ENCODE measurements at regions not wholly inside any gene's neighbourhood (a gene's known extent, or its start where the extent isn't known, plus 50 kb on each side); places are given as distances from the start of the nearest gene placed in this dataset.
A peak's percentile ranks its signal among the peaks of the same experiment; 100 is the strongest.

GRCh38 chr6:6736791-6737654 lies 148.5 kb downstream of the LY86 start:
- TF ChIP-seq MAX (IDR thresholded peaks at IDR 0.05) (no peak), YY1 (IDR thresholded peaks at IDR 0.05; ENCODE audit: low read depth) (peak; percentile 54; the same call in 1 of the 2 replicates), ZBTB7A (IDR thresholded peaks at IDR 0.05; ENCODE audit: low read depth) (no peak)

GRCh38 chr6:6737671-6738070 lies 149.2 kb downstream of the LY86 start:
- TF ChIP-seq YY1 (IDR thresholded peaks at IDR 0.05; ENCODE audit: low read depth) = no peak
- TF ChIP-seq CEBPB (IDR thresholded peaks at IDR 0.05) = no peak
- no peak for TF ChIP-seq USF1 (IDR thresholded peaks at IDR 0.05)
- TF ChIP-seq TEAD4 (IDR thresholded peaks at IDR 0.05) = no peak
- TF ChIP-seq TCF12 (IDR thresholded peaks at IDR 0.05; ENCODE audit: low read depth) = no peak
- TF ChIP-seq TAF1 (IDR thresholded peaks at IDR 0.05; ENCODE audit: low read depth) = no peak

- TF ChIP-seq YY1 (IDR thresholded peaks at IDR 0.05; ENCODE audit: low read depth) (no peak), REST (IDR thresholded peaks at IDR 0.05; ENCODE audit: low read depth) (no peak), NFIC (IDR thresholded peaks at IDR 0.05) (no peak), CEBPB (IDR thresholded peaks at IDR 0.05) (no peak), USF1 (IDR thresholded peaks at IDR 0.05) (no peak), TEAD4 (IDR thresholded peaks at IDR 0.05) (no peak), EGR1 (IDR thresholded peaks at IDR 0.05) (no peak), EP300 (IDR thresholded peaks at IDR 0.05; ENCODE audit: borderline replicate concordance) (no peak), CREB1 (IDR thresholded peaks at IDR 0.05; ENCODE audit: low read depth) (no peak), TCF12 (IDR thresholded peaks at IDR 0.05; ENCODE audit: low read depth) (no peak), RAD21 (IDR thresholded peaks at IDR 0.05; ENCODE audit: low read depth) (no peak), MAX (IDR thresholded peaks at IDR 0.05) (no peak), FOXM1 (IDR thresholded peaks at IDR 0.05; ENCODE audit: borderline replicate concordance, low read depth) (no peak), ZBTB7A (IDR thresholded peaks at IDR 0.05; ENCODE audit: low read depth) (no peak), TAF1 (IDR thresholded peaks at IDR 0.05; ENCODE audit: low read depth) (no peak)
These were observed 149.6 kb downstream of the LY86 start for GRCh38 chr6:6738108-6738507.

GRCh38 chr6:6738922-6739716 lies 150.6 kb downstream of the LY86 start:
- no peak for TF ChIP-seq ZBTB7A (IDR thresholded peaks at IDR 0.05; ENCODE audit: low read depth)

- TF ChIP-seq NFIC (IDR thresholded peaks at IDR 0.05) = no peak
- TF ChIP-seq EP300 (IDR thresholded peaks at IDR 0.05; ENCODE audit: borderline replicate concordance) = no peak
- no peak for TF ChIP-seq TEAD4 (IDR thresholded peaks at IDR 0.05)
- TF ChIP-seq USF1 (IDR thresholded peaks at IDR 0.05) = no peak
- no peak for TF ChIP-seq TAF1 (IDR thresholded peaks at IDR 0.05; ENCODE audit: low read depth)
- no peak for TF ChIP-seq RAD21 (IDR thresholded peaks at IDR 0.05; ENCODE audit: low read depth)
- TF ChIP-seq CEBPB (IDR thresholded peaks at IDR 0.05) = no peak
- no peak for TF ChIP-seq REST (IDR thresholded peaks at IDR 0.05; ENCODE audit: low read depth)
- no peak for TF ChIP-seq YY1 (IDR thresholded peaks at IDR 0.05; ENCODE audit: low read depth)
- no peak for TF ChIP-seq CREB1 (IDR thresholded peaks at IDR 0.05; ENCODE audit: low read depth)
- no peak for TF ChIP-seq EGR1 (IDR thresholded peaks at IDR 0.05)
These were observed 152.1 kb downstream of the LY86 start for GRCh38 chr6:6740595-6740994.

Data from Ishikawa (cell line).